GM21786 (cell line): ENCODE measurements at regions not wholly inside any gene's neighbourhood (a gene's known extent, or its start where the extent isn't known, plus 50 kb on each side); places are given as distances from the start of the nearest gene placed in this dataset.

Source experiments
- ATAC-seq: cut with Tn5 transposase; IDR thresholded peaks from one replicate; pipeline ENCODE4 v1.9.1; 2021; ENCODE audit not compliant: unreplicated experiment

- ATAC-seq, result no peak
Observed at GRCh38 chr1:37128091-37128490, 93.8 kb upstream of the GRIK3 start.

GRCh38 chr1:37130221-37130948 lies 96.1 kb upstream of the GRIK3 start:
- ATAC-seq, result no peak

- ATAC-seq, result no peak
Observed at GRCh38 chr1:37131281-37131680, 97.0 kb upstream of the GRIK3 start.

GRCh38 chr1:37133276-37134145 lies 99.2 kb upstream of the GRIK3 start:
- ATAC-seq, result no peak

- no peak for ATAC-seq
Observed at GRCh38 chr1:37134599-37134998, 100.3 kb upstream of the GRIK3 start.

- ATAC-seq, result no peak
Observed at GRCh38 chr1:37135032-37135431, 100.7 kb upstream of the GRIK3 start.

- ATAC-seq, result no peak
Observed at GRCh38 chr1:37137014-37137413, 102.7 kb upstream of the GRIK3 start.

- ATAC-seq, result no peak
Observed at GRCh38 chr1:37137601-37138000, 103.3 kb upstream of the GRIK3 start.

GRCh38 chr1:37143800-37144199 lies 109.5 kb upstream of the GRIK3 start:
- ATAC-seq, result no peak

- no peak for ATAC-seq
Observed at GRCh38 chr1:37146071-37146470, 111.8 kb upstream of the GRIK3 start.

GRCh38 chr1:37147392-37147831 lies 113.1 kb upstream of the GRIK3 start:
- no peak for ATAC-seq

GRCh38 chr1:37147906-37148305 lies 113.6 kb upstream of the GRIK3 start:
- ATAC-seq, result no peak

- ATAC-seq, result no peak
Observed at GRCh38 chr1:37148663-37149062, 114.3 kb upstream of the GRIK3 start.

GRCh38 chr1:37149296-37149695 lies 115.0 kb upstream of the GRIK3 start:
- no peak for ATAC-seq

GRCh38 chr1:37150986-37151385 lies 116.7 kb upstream of the GRIK3 start:
- ATAC-seq, result no peak

GRCh38 chr1:37151789-37152188 lies 117.5 kb upstream of the GRIK3 start:
- ATAC-seq, result no peak

GRCh38 chr1:37152491-37152890 lies 118.2 kb upstream of the GRIK3 start:
- ATAC-seq, result no peak

GRCh38 chr1:37153116-37154100 lies 119.1 kb upstream of the GRIK3 start:
- no peak for ATAC-seq

- no peak for ATAC-seq
Observed at GRCh38 chr1:37156646-37157045, 122.3 kb upstream of the GRIK3 start.

- no peak for ATAC-seq
Observed at GRCh38 chr1:37157634-37158033, 123.3 kb upstream of the GRIK3 start.

GRCh38 chr1:37158113-37158749 lies 123.9 kb upstream of the GRIK3 start:
- ATAC-seq, result no peak
